Heart right ventricle (tissue), 16 donors: ENCODE measurements at regions not wholly inside any gene's neighbourhood (a gene's known extent, or its start where the extent isn't known, plus 50 kb on each side); places are given as distances from the start of the nearest gene placed in this dataset.

Experiments
- ATAC-seq, 8 donors: fragments of 200-7000 bp; cut with Tn5 transposase; one replicate each; pipeline ENCODE4 v1.9.1; 2020; ENCODE audit warnings: mild to moderate bottlenecking in 8 of 8, moderate library complexity in 8 of 8, moderate number of reproducible peaks in 1 of 8
- DNase-seq, 2 donors: peaks; one replicate each; pipeline ENCODE4 v3.0.0-alpha.2; 2020
- H3K27ac ChIP-seq, 10 donors: fragments of 200-600 bp; sonication (generic) in 2 of 10; one replicate each; pipeline versions ENCODE4 v1.5.0 to v1.8.0; 2020 to 2022; ENCODE audit warnings: mild to moderate bottlenecking in 3 of 10
- H3K27me3 ChIP-seq, 7 donors: fragments of 200-600 bp; one replicate each; pipeline ENCODE4 v1.8.0; 2021 to 2022; ENCODE audit warnings: mild to moderate bottlenecking in 2 of 7
- H3K36me3 ChIP-seq, 9 donors: fragments of 200-600 bp; sonication (generic) in 1 of 9; one replicate each; pipeline versions ENCODE4 v1.5.0 to v1.8.0; 2020 to 2022; ENCODE audit warnings: mild to moderate bottlenecking in 2 of 9
- H3K4me1 ChIP-seq, 9 donors: fragments of 200-600 bp; sonication (generic) in 1 of 9; one replicate each; pipeline versions ENCODE4 v1.5.0 to v1.8.0; 2020 to 2022; ENCODE audit warnings: mild to moderate bottlenecking in 4 of 9
- H3K4me3 ChIP-seq, 10 donors: fragments of 200-600 bp; sonication (generic) in 2 of 10; one replicate each; pipeline versions ENCODE4 v1.5.0 to v1.8.0; 2020 to 2022; ENCODE audit warnings: mild to moderate bottlenecking in 7 of 10, moderate library complexity in 2 of 10
- H3K9me3 ChIP-seq, 11 donors: fragments of 200-600 bp in 10 of 11; sonication (generic) in 2 of 11; one replicate each; pipeline versions ENCODE4 v1.5.0 to v1.8.0; 2013 to 2022; ENCODE audit warnings: mild to moderate bottlenecking in 2 of 11, control low read depth in 1 of 11, moderate library complexity in 1 of 11
- CTCF ChIP-seq, 9 donors: fragments of 200-600 bp; sonication (generic) in 2 of 9; IDR thresholded peaks; one replicate each; pipeline versions ENCODE4 v1.5.0 to v1.8.0; 2021 to 2022; ENCODE audit warnings: antibody characterized with exemption in 9 of 9, mild to moderate bottlenecking in 5 of 9, moderate library complexity in 1 of 9
- WGBS, 2 donors: extraction: QIAGEN DNeasy Blood & Tissue Kit; methylation state at CpG; one replicate each; pipeline ENCODE4 v1.1.7; 2013; ENCODE audit warnings: inconsistent platforms in 1 of 2; 5-methylcytosine and 5-hydroxymethylcytosine counted together
- intact Hi-C, 10 donors: fragments of 100-400 bp; cut with DNase I; formaldehyde crosslinking; loops; one replicate each; pipeline versions ENCODE4 v1.11.1 to v1.14.2; 2022
- donor health status: Arrhythmogenic right ventricular cardiomyopathy.
- donor health status: ischemic (EF 13 %, LVEDD 7.1; RV severe dilation, severe dysfunction).
- donor health status: healthy with polysubstance abuse.
- donor health status: DM: no; HTN: yes; CAD: no.
- donor health status: DM: no; HTN: no; CAD: no.
- donor health status: ischemic (EF 25% LVEDD 6.9; RV normal size, moderate dysfunction).
- donor health status: ischemic (EF 25% LVEDD 5.7; RV mildly dilated, moderate dysfunction).
- donor health status: healthy.
- donor health status: DM: yes; HTN: yes; CAD: no.
- donor health status: Ischemic cardiomyopathy.
- donor health status: ischemic (EF 35%, LVEDD 5.7; RV mildly dilated, moderate dysfunction).
- donor health status: nonischemic (EF 11% LVEDD 7.7; RV severe dilation, severe dysfunction).
- donor health status: DM: yes; HTN: yes; CAD: no.
- donor health status: PGD.
- donor health status: ischemic (EF 29% LVEDD 5.4; RV normal size, mild dysfunction).
- donor health status: nonischemic (EF 23%, LVEDD 6.1; RV moderate dilation, normal function).

GRCh38 chr6:105791179-105791578 lies 295.0 kb upstream of the PRDM1 start:
- intact Hi-C loops, result loop anchor here in 2 of 10 donors (10.0 kb wide), 2 partner anchors 124 to 294 kb away; partner anchors contain the start of gene PRDM1 (in 1 of the 2)
- TF ChIP-seq CTCF (IDR thresholded peaks at IDR 0.05), result no peak
- H3K27ac ChIP-seq, result peak overlapping the region in 1 of 10 donors; percentile 46
- peaks cover 0 to 52% (median 0%) of the 10 kb centered on the region in 9 donors for H3K4me1 ChIP-seq
- no peaks in the 10 kb centered on the region for H3K9me3 ChIP-seq
- peaks cover 0 to 4% (median 0%) of the 10 kb centered on the region in 7 donors for H3K27me3 ChIP-seq
- WGBS, 2 donors, result 82 to 86% methylated on average over 1 of the region's 1 CpG
- no peak for DNase-seq
- no peaks in the 10 kb centered on the region for H3K36me3 ChIP-seq
- ATAC-seq, result no peak
- no peak overlapping the region for H3K4me3 ChIP-seq

- no peak for TF ChIP-seq CTCF (IDR thresholded peaks at IDR 0.05)
- Histone ChIP-seq H3K4me1 (peaks cover 0 to 57% (median 0%) of the 10 kb centered on the region in 9 donors), H3K9me3 (no peaks in the 10 kb centered on the region), H3K4me3 (no peak overlapping the region), H3K36me3 (no peaks in the 10 kb centered on the region), H3K27me3 (peaks cover 0 to 4% (median 0%) of the 10 kb centered on the region in 7 donors), H3K27ac (no peak overlapping the region)
- ATAC-seq (no peak), DNase-seq (no peak)
- 55 to 61% methylated on average over 1 of the region's 1 CpG for WGBS, 2 donors
- intact Hi-C loops, result loop anchor here in 2 of 10 donors (10.0 kb wide), 2 partner anchors 124 to 294 kb away; partner anchors contain the start of gene PRDM1 (in 1 of the 2)
Observed at GRCh38 chr6:105790635-105791034, 295.5 kb upstream of the PRDM1 start.

DNA sequence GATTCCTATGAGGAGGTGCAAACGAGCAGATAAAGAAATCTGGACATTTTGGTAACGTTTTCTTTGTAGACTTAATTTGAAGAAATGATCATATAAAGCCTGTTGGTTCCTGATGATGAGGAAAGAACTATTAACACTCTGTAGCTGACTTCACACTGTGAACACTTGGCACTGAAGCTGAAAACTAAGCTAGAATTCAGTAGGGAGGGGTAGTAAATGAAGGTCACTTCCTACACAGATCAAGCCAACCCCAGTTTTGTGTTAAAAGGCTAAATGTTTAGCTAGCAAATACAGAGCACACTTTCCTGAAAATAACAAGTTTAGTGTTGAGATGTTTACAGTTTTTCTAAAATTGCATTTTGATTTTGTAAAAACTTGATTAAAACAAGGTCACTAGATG lies 296.2 kb upstream of the PRDM1 start:
- Histone ChIP-seq H3K36me3 (no peaks in the 10 kb centered on the region), H3K4me3 (no peak overlapping the region), H3K9me3 (no peaks in the 10 kb centered on the region), H3K27ac (no peak overlapping the region), H3K4me1 (peaks cover 0 to 62% (median 0%) of the 10 kb centered on the region in 9 donors), H3K27me3 (peaks cover 0 to 4% (median 0%) of the 10 kb centered on the region in 7 donors)
- ATAC-seq, result peak in 1 of 8 donors; percentile 53
- WGBS, 2 donors, result 38 to 46% methylated on average over 2 of the region's 2 CpGs
- intact Hi-C loops, result loop anchor here in 2 of 10 donors (10.0 kb wide), 2 partner anchors 125 to 295 kb away; partner anchors contain the start of gene PRDM1 (in 1 of the 2)
- no peak for TF ChIP-seq CTCF (IDR thresholded peaks at IDR 0.05)
- DNase-seq, result no peak

DNA sequence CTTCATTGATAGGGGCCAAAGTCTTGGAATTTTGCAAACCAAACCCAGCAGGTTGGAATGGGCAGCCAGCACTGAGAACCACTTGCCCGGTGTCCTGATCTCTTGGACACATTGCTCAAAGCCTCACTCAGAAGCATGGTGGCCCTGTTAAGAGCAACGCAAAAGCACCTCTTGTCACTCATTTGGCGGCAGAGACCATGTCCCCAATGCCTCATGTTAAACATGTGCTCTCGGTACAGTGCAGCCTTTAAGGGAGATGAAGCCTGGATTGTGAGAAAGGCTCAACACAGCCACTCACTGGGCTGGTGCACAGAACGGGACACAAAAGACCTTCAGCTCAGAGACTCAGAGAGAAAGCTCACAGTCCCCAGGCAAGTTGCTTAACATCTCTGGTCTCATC lies 298.4 kb upstream of the PRDM1 start:
- Histone ChIP-seq H3K9me3 (no peaks in the 10 kb centered on the region), H3K27me3 (peaks cover 0 to 4% (median 0%) of the 10 kb centered on the region in 7 donors), H3K4me1 (peaks cover 0 to 62% (median 0%) of the 10 kb centered on the region in 9 donors), H3K36me3 (no peaks in the 10 kb centered on the region), H3K27ac (no peak overlapping the region), H3K4me3 (no peak overlapping the region)
- no peak for TF ChIP-seq CTCF (IDR thresholded peaks at IDR 0.05)
- intact Hi-C loops, result no loop called here
- DNase-seq (no peak), ATAC-seq (no peak)
- WGBS, 2 donors, result 94 to 97% methylated on average over 5 of the region's 5 CpGs
